Right cardiac atrium (tissue), 5 donors: ENCODE measurements at regions not wholly inside any gene's neighbourhood (a gene's known extent, or its start where the extent isn't known, plus 50 kb on each side); places are given as distances from the start of the nearest gene placed in this dataset.

Source experiments
- ATAC-seq, 2 donors: fragments of 200-7000 bp; cut with Tn5 transposase; one replicate each; pipeline versions ENCODE4 v1.8.0 to v1.9.1; 2020; ENCODE audit warnings: moderate library complexity in 2 of 2, mild to moderate bottlenecking in 1 of 2
- DNase-seq, 3 donors: peaks; one replicate each; pipeline ENCODE4 v3.0.0-alpha.2; 2020
- H3K27ac ChIP-seq: one replicate; pipeline ENCODE4 v1.5.1; 2013; ENCODE audit warnings: mild to moderate bottlenecking, low read length, control low read depth, moderate library complexity
- H3K27me3 ChIP-seq: one replicate; pipeline ENCODE4 v1.6.1; 2013; ENCODE audit not compliant: control insufficient read depth, insufficient read depth
- H3K4me1 ChIP-seq: one replicate; pipeline ENCODE4 v1.6.1; 2013; ENCODE audit warnings: low read length; ENCODE audit not compliant: control insufficient read depth, insufficient read depth
- H3K4me3 ChIP-seq: one replicate; pipeline ENCODE4 v1.5.1; 2013; ENCODE audit warnings: low read length, control low read depth
- H3K9me3 ChIP-seq: one replicate; pipeline ENCODE4 v1.6.1; 2013; ENCODE audit warnings: low read length; ENCODE audit not compliant: control insufficient read depth
- WGBS: extraction: QIAGEN DNeasy Blood & Tissue Kit; methylation state at CpG from one replicate; pipeline ENCODE4 v1.1.7; 2013; 5-methylcytosine and 5-hydroxymethylcytosine counted together
- intact Hi-C, 4 donors: fragments of 100-400 bp; cut with DNase I; formaldehyde crosslinking; loops; one replicate each; pipeline versions ENCODE4 v1.11.0 to v1.14.0; 2022 to 2023
- donor health status: healthy with polysubstance abuse.
- donor health status: DM: no; HTN: yes; CAD: no.
- donor health status: DM: no; HTN: no; CAD: no.
- donor health status: DM: no; HTN: yes; CAD: no; lungs with severe emphysema.
- donor health status: DM: yes; HTN: yes; CAD: no.

DNA sequence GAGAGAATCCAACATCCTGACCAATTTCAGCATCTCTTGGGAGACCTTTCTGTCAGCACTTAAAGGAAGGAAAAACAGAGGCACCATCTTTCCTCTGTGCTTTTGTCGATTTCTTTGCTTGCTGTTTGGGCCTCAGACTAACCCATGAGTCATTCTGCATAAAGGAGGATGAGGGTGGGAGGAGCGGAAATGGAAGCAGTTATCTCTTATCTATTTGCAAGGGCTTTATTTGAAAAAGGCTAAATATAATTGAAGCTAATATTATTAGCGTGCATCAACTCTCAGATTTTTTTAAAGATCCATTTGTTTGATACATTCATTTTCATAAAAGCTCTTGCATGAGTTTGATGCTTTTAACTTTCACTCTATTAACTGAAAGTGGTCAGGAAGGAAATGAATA is 72.9 kb downstream of the ZNF622 start:
- no peaks in the 10 kb centered on the region for H3K9me3 ChIP-seq
- DNase-seq (no peak), ATAC-seq (peak in 1 of 2 donors; percentile 77)
- no peak overlapping the region for H3K27ac ChIP-seq
- intact Hi-C loops, result no loop called here
- no peaks in the 10 kb centered on the region for H3K27me3 ChIP-seq
- no peaks in the 10 kb centered on the region for H3K4me1 ChIP-seq
- WGBS, result 35% methylated on average over 3 of the region's 3 CpGs
- H3K4me3 ChIP-seq, result no peak overlapping the region

DNA sequence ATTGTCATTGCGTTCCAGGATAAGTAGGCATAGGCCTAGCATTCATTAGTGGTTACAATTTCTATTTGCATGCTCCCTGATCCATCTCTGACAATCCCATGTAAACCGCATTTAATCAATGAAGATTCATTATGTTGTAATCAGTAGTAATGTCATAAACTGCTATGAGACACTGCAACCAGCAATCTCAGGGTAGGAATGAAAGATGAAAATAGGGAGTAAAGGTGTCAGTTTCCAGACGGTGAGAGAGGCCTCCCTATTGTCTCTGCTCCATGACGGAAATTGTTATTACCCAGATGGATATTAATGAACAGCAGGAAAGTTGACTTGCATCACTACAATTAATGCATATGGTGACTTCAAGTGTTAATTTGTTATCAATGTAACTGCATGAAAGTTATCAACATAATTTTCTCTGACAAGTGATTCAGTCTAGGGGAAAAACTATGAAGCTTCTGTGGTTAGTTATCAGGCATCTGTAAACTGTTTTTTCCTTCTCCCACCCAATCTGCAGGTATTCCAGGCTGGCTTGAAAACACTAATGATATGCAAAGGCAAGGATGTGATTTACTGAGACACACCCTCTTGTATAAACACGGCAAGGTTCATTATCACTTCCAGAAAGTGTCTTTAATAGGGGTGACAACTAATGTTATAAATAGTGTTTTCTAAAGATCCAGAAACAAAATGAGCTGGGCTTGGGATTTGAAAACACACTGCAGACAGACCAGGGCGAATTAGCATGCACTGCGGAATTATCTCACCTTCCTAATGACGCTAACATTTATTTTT is 73.5 kb downstream of the ZNF622 start:
- peak in 1 of 2 donors; percentile 43 for ATAC-seq
- 58% methylated on average over 8 of the region's 8 CpGs for WGBS

DNA sequence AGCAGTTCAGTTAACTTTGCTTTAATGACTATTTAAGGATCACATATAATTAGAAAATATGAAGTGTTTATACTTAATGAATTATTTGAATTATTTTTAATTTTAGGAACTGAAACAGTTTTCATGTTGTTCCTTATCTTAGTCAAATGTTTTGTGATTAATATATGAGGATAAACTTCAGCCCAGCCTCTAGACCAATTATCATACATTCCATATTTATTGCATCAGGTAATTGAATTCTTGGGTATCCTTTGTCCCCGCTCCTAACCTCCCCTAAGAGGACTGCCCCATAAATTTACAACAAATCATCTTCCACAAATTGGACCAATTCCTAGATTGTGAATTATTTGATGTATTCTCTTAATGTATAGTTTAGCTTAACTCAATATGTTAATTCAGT is 74.8 kb downstream of the ZNF622 start:
- Histone ChIP-seq H3K27me3 (no peaks in the 10 kb centered on the region), H3K4me1 (no peaks in the 10 kb centered on the region), H3K4me3 (no peak overlapping the region), H3K9me3 (no peaks in the 10 kb centered on the region), H3K27ac (no peak overlapping the region)
- no peak for DNase-seq
- 84% methylated on average over 1 of the region's 1 CpG for WGBS
- no peak for ATAC-seq
- intact Hi-C loops, result no loop called here

More for the DNA sequence above, 73.5 kb downstream of the ZNF622 start:
- H3K27me3 ChIP-seq, result no peaks in the 10 kb centered on the region
- H3K4me3 ChIP-seq, result no peak overlapping the region
- no peaks in the 10 kb centered on the region for H3K4me1 ChIP-seq
- H3K9me3 ChIP-seq, result no peaks in the 10 kb centered on the region
- H3K27ac ChIP-seq, result no peak overlapping the region
- DNase-seq, result no peak
- intact Hi-C loops, result no loop called here

DNA sequence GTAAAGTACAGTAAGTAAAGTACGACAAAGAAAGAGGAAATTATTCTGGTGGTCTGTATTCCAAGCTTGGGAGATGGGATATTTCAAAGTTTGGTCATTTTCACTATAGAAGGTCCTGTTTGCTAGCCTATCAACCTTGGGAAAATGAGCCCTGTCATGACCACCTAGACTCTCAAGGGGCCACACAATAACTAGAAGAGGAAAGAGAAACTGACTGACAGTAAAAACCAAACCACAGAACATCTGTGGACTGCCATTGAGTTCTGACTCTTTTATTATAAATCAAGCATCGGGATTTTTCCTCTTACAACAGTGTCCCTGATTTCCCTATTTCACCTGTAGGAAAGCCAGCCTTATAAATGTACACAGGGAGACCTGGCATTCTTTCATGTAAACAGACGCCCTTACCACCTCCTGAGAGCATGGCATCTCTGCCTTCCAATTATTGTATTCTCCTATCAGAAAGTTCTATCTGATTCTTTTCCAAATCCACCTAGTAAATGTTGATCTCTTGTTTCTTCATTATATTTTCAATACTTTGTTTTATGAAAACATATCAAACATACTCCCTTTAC is 80.0 kb downstream of the ZNF622 start:
- Histone ChIP-seq H3K27me3 (no peaks in the 10 kb centered on the region), H3K4me1 (no peaks in the 10 kb centered on the region), H3K27ac (no peak overlapping the region), H3K4me3 (no peak overlapping the region), H3K9me3 (no peaks in the 10 kb centered on the region)
- intact Hi-C loops, result no loop called here
- no peak for DNase-seq
- no peak for ATAC-seq
- 84% methylated on average over 3 of the region's 3 CpGs for WGBS

DNA sequence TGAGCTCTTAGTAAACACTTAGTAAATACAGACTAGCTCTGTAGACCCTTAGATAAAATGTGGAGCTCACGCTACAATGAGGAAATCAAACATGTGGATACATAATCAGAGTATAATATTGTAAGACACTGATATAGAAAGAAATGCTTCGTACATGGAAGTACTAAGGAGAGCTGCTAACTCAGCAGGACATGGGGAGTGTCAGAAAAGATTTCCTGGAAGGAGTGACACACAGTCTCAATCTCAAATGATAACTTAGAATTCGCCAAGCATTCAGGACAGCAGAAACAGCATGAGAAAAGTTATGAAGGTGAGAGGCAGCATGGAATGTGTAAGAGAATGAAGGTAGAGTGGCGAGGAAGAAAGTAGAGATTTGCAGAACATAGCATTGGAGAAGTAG is 80.8 kb downstream of the ZNF622 start:
- Histone ChIP-seq H3K4me3 (no peak overlapping the region), H3K9me3 (no peaks in the 10 kb centered on the region), H3K27ac (no peak overlapping the region), H3K27me3 (no peaks in the 10 kb centered on the region), H3K4me1 (no peaks in the 10 kb centered on the region)
- 74% methylated on average over 4 of the region's 4 CpGs for WGBS
- intact Hi-C loops, result no loop called here
- no peak for DNase-seq
- ATAC-seq, result no peak

DNA sequence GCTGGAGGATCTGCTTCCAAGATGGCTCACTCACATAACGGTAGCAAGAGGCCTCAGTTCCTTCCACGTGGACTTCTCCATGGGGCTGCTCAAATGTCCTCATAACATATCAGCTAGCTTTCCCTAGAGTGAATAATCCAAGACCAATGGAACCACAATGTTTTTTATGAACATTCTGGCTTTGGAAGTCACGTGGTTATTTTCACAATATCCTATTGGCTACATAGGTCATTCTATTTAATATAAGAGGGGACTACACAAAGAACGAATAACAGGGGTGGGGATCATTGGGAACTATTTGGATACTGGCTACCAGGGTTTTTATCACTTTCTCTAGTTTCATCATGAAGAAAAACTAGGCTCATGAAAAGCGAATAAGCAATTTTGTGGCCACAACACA is 81.4 kb downstream of the ZNF622 start:
- WGBS, result 86% methylated on average over 5 of the region's 5 CpGs

DNA sequence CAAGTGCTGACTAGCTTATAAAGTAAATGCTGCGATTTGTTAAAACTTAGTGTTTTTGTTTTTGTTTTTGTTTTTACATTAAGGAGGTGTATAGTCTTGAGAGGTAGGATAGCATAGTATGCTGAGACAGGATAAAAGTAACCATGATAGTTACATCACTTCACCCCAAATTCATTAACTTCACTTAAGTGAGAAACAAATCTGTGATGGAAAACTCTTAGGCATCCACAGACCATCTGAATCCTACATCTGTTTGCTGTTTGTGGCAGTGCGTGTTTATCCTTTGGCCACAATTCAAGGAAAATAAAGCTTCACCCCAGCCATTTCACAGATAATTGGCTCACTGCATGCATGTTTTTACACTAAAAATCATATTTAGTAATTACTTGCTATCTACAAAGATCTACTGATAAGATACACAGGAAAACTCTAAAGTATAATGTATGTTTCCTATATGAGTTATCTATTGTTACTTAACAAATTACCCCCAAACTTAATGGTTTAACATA is 82.0 kb downstream of the ZNF622 start:
- Histone ChIP-seq H3K27me3 (no peaks in the 10 kb centered on the region), H3K9me3 (no peaks in the 10 kb centered on the region), H3K27ac (no peak overlapping the region), H3K4me3 (no peak overlapping the region), H3K4me1 (no peaks in the 10 kb centered on the region)
- intact Hi-C loops, result no loop called here
- DNase-seq (no peak), ATAC-seq (no peak)
- 85% methylated on average over 2 of the region's 2 CpGs for WGBS

More for the DNA sequence above, 81.4 kb downstream of the ZNF622 start:
- Histone ChIP-seq H3K4me3 (no peak overlapping the region), H3K9me3 (no peaks in the 10 kb centered on the region), H3K4me1 (no peaks in the 10 kb centered on the region), H3K27ac (no peak overlapping the region), H3K27me3 (no peaks in the 10 kb centered on the region)
- ATAC-seq (no peak), DNase-seq (no peak)
- intact Hi-C loops, result no loop called here

DNA sequence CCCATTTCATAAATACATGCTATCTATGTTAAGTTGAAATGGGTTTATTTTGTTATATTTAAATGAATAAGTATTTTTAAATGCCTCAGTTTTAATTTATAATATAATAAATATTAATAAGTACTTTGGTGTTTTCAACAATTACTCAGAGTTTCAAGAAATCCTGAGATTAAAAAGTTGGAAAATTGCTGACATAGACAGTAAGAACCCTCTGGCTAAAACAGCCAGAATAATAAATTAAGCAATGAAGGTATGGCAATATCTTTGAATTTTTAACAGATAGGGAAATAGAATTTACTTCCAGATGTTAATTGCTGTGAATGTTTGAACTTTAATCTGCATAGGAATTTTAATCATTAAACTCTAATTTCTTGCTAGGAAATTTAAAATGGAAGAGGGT is 83.6 kb downstream of the ZNF622 start:
- Histone ChIP-seq H3K4me3 (no peak overlapping the region), H3K4me1 (peaks cover 1% of the 10 kb centered on the region), H3K27me3 (no peaks in the 10 kb centered on the region), H3K27ac (no peak overlapping the region), H3K9me3 (peaks cover 10% of the 10 kb centered on the region)
- DNase-seq (no peak), ATAC-seq (no peak)
- intact Hi-C loops, result no loop called here

DNA sequence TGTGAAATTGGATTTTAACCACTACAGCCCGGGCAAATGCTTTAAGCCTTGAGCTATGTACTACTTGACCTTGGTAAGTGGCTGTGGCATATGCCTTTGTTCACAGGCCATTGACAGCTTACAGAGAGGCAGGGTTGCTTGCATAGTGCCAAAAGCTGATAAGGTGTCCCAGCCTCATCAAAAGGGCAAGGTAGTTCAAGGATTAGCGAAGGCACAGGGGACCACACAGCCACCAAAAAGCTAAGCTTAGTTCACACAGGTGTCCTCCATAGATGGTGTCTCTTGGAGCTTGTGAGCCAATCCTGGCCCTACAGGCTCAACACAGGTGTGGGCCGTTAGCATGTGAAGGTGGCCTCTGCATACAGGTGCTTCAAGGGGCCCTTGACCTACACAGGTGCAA is 86.8 kb downstream of the ZNF622 start:
- intact Hi-C loops, result no loop called here
- peak; percentile 72 to 86 for ATAC-seq
- WGBS, result 61% methylated on average over 3 of the region's 3 CpGs
- no peak for DNase-seq
- Histone ChIP-seq H3K27me3 (no peaks in the 10 kb centered on the region), H3K9me3 (peaks cover 11% of the 10 kb centered on the region), H3K4me1 (peaks cover 1% of the 10 kb centered on the region), H3K4me3 (no peak overlapping the region), H3K27ac (no peak overlapping the region)

DNA sequence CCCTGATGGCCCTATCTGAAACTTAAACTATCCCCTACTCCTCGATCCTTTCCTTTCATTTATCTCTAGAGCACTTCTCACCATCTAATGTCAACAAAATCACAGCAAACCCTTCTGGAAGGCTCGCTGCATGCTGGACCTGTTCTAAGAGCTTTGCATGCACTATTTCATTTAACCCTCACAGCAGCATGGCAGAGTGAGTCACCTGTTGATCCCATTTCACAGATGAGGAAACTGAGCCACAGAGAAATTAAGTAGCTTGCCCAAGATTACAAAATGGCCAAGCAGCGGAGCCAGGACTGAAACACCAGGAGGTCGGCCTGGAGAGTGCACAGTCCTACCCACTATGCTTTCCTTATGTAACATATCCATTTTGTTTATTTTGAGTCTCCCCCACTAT is 93.1 kb downstream of the ZNF622 start:
- Histone ChIP-seq H3K27ac (no peak overlapping the region), H3K4me1 (peaks cover 1% of the 10 kb centered on the region), H3K9me3 (peaks cover 5% of the 10 kb centered on the region), H3K27me3 (no peaks in the 10 kb centered on the region), H3K4me3 (no peak overlapping the region)
- intact Hi-C loops, result no loop called here
- WGBS, result 69% methylated on average over 4 of the region's 4 CpGs
- ATAC-seq, result no peak
- DNase-seq, result no peak

DNA sequence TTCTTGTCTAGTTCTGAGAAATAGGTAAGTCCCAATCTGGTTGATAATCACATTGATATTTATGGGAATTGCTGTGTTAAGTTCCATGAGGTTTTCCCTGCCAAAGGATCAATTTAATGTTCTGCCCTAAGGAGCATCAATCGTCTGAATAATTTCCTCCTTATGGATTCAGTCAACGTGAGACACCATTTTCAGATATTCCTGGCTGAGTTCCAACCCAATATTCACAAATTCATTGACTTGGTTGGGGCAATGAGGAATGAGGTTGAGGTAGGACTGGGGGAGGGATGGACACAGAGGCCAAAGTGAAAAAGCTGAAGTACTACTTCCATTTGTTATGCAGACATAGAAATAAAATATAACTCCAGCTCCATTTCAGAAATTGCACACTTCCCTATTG is 99.1 kb downstream of the ZNF622 start:
- Histone ChIP-seq H3K4me1 (no peaks in the 10 kb centered on the region), H3K27me3 (no peaks in the 10 kb centered on the region), H3K27ac (no peak overlapping the region), H3K4me3 (no peak overlapping the region), H3K9me3 (no peaks in the 10 kb centered on the region)
- ATAC-seq, result no peak
- intact Hi-C loops, result no loop called here
- WGBS, result 71% methylated on average over 2 of the region's 2 CpGs
- DNase-seq, result no peak
